GM19035 (cell line): ENCODE measurements at regions not wholly inside any gene's neighbourhood (a gene's known extent, or its start where the extent isn't known, plus 50 kb on each side); places are given as distances from the start of the nearest gene placed in this dataset.

ENCODE experiments used
- ATAC-seq: cut with Tn5 transposase; IDR thresholded peaks from one replicate; pipeline ENCODE4 v1.9.1; 2021; ENCODE audit not compliant: unreplicated experiment

- ATAC-seq: no peak
Measured at GRCh38 chr20:40769677-40770285, 80.7 kb upstream of the MAFB start.

- no peak for ATAC-seq
Measured at GRCh38 chr20:40770564-40771307, 81.7 kb upstream of the MAFB start.

- no peak for ATAC-seq
Measured at GRCh38 chr20:40771308-40771610, 82.2 kb upstream of the MAFB start.

GRCh38 chr20:40771848-40772511, 82.9 kb upstream of the MAFB start:
- ATAC-seq: no peak

- ATAC-seq: no peak
Measured at GRCh38 chr20:40773376-40773775, 84.3 kb upstream of the MAFB start.

GRCh38 chr20:40774252-40774651, 85.2 kb upstream of the MAFB start:
- ATAC-seq: no peak

GRCh38 chr20:40775561-40776146, 86.6 kb upstream of the MAFB start:
- ATAC-seq: no peak

GRCh38 chr20:40776466-40777457, 87.7 kb upstream of the MAFB start:
- ATAC-seq: no peak

- ATAC-seq: no peak
Measured at GRCh38 chr20:40777653-40778052, 88.6 kb upstream of the MAFB start.

- no peak for ATAC-seq
Measured at GRCh38 chr20:40778894-40779496, 90.0 kb upstream of the MAFB start.

- no peak for ATAC-seq
Measured at GRCh38 chr20:40781327-40782042, 92.4 kb upstream of the MAFB start.

- ATAC-seq: no peak
Measured at GRCh38 chr20:40782043-40782368, 93.0 kb upstream of the MAFB start.

GRCh38 chr20:40785346-40785745, 96.3 kb upstream of the MAFB start:
- no peak for ATAC-seq

- no peak for ATAC-seq
Measured at GRCh38 chr20:40786336-40786735, 97.3 kb upstream of the MAFB start.

- ATAC-seq: no peak
Measured at GRCh38 chr20:40787941-40788340, 98.9 kb upstream of the MAFB start.

- ATAC-seq: no peak
Measured at GRCh38 chr20:40797425-40797824, 108.4 kb upstream of the MAFB start.

- no peak for ATAC-seq
Measured at GRCh38 chr20:40798066-40798465, 109.0 kb upstream of the MAFB start.

GRCh38 chr20:40802886-40803285, 113.8 kb upstream of the MAFB start:
- ATAC-seq: no peak

GRCh38 chr20:40803381-40803780, 114.3 kb upstream of the MAFB start:
- no peak for ATAC-seq

- ATAC-seq: no peak
Measured at GRCh38 chr20:40805592-40805991, 116.6 kb upstream of the MAFB start.
